H9 (cell line): ENCODE measurements at regions not wholly inside any gene's neighbourhood (a gene's known extent, or its start where the extent isn't known, plus 50 kb on each side); places are given as distances from the start of the nearest gene placed in this dataset.

ENCODE experiments used
- DNase-seq: peaks from one replicate; pipeline ENCODE4 v3.0.0-alpha.2; 2017
- H2AFZ ChIP-seq: one replicate; pipeline ENCODE4 v1.6.1; 2013; ENCODE audit warnings: mild to moderate bottlenecking, low read length, control low read depth, moderate library complexity
- H2AK5ac ChIP-seq: 2 replicates; pipeline ENCODE4 v1.6.1; 2013; ENCODE audit warnings: low read length, control low read depth, mixed read lengths; ENCODE audit not compliant: insufficient read length
- H2BK120ac ChIP-seq: one replicate; pipeline ENCODE4 v1.6.1; 2013; ENCODE audit warnings: low read depth, mild to moderate bottlenecking, low read length, control low read depth, inconsistent platforms; ENCODE audit not compliant: poor library complexity, severe bottlenecking
- H2BK12ac ChIP-seq: 2 replicates; pipeline ENCODE4 v1.6.1; 2013; ENCODE audit warnings: low read length, control low read depth, mixed read lengths, low read depth; ENCODE audit not compliant: insufficient read length
- H2BK15ac ChIP-seq: 2 replicates; pipeline ENCODE4 v1.6.1; 2013; ENCODE audit warnings: low read depth, low read length, control low read depth
- H2BK20ac ChIP-seq: one replicate; pipeline ENCODE4 v1.6.1; 2013; ENCODE audit warnings: low read depth, mild to moderate bottlenecking, low read length, control low read depth, inconsistent platforms; ENCODE audit not compliant: poor library complexity, severe bottlenecking
- H2BK5ac ChIP-seq: 2 replicates; pipeline ENCODE4 v1.6.1; 2013; ENCODE audit warnings: low read length, control low read depth, mixed read lengths; ENCODE audit not compliant: insufficient read length
- H3K14ac ChIP-seq: 2 replicates; pipeline ENCODE4 v1.6.1; 2013; ENCODE audit warnings: low read length, control low read depth; ENCODE audit not compliant: insufficient read depth
- H3K18ac ChIP-seq: 2 replicates; pipeline ENCODE4 v1.6.1; 2013; ENCODE audit warnings: low read depth, mild to moderate bottlenecking, mixed read lengths, low read length, control low read depth; ENCODE audit not compliant: insufficient read length
- H3K23ac ChIP-seq: 2 replicates; pipeline ENCODE4 v1.6.1; 2013; ENCODE audit warnings: low read length, control low read depth, mixed read lengths, low read depth; ENCODE audit not compliant: insufficient read length
- H3K23me2 ChIP-seq: 2 replicates; pipeline ENCODE4 v1.6.1; 2013; ENCODE audit warnings: low read depth, mild to moderate bottlenecking, mixed read lengths, low read length, control low read depth; ENCODE audit not compliant: insufficient read length, poor library complexity, severe bottlenecking
- H3K27ac ChIP-seq: 2 replicates; pipeline ENCODE4 v1.5.1; 2013; ENCODE audit warnings: low read length, control low read depth, mixed read lengths, low read depth; ENCODE audit not compliant: insufficient read length
- H3K27me3 ChIP-seq: 2 replicates; pipeline ENCODE4 v1.6.1; 2013; ENCODE audit warnings: low read length, control low read depth, inconsistent platforms; ENCODE audit not compliant: insufficient read depth
- H3K4ac ChIP-seq: 2 replicates; pipeline ENCODE4 v1.6.1; 2013; ENCODE audit warnings: low read depth, mild to moderate bottlenecking, control low read depth, inconsistent platforms, low read length, moderate library complexity
- H3K4me1 ChIP-seq: 2 replicates; pipeline ENCODE4 v1.6.1; 2013; ENCODE audit warnings: low read length, control low read depth, inconsistent platforms; ENCODE audit not compliant: insufficient read depth
- H3K4me2 ChIP-seq: 2 replicates; pipeline ENCODE4 v1.6.1; 2013; ENCODE audit warnings: low read length, control low read depth, mixed read lengths; ENCODE audit not compliant: insufficient read length, insufficient read depth
- H3K56ac ChIP-seq: 2 replicates; pipeline ENCODE4 v1.6.1; 2013; ENCODE audit warnings: low read depth, mild to moderate bottlenecking, mixed read lengths, low read length, control low read depth; ENCODE audit not compliant: insufficient read length
- H3K79me1 ChIP-seq: 2 replicates; pipeline ENCODE4 v1.6.1; 2013; ENCODE audit warnings: low read depth, mild to moderate bottlenecking, moderate library complexity, low read length, control low read depth, inconsistent platforms; ENCODE audit not compliant: insufficient read depth, poor library complexity, severe bottlenecking
- H3K79me2 ChIP-seq: 2 replicates; pipeline ENCODE4 v1.6.1; 2013; ENCODE audit warnings: low read length, control low read depth, inconsistent platforms; ENCODE audit not compliant: insufficient read depth
- H3K9ac ChIP-seq: 2 replicates; pipeline ENCODE4 v1.6.1; 2013; ENCODE audit warnings: low read length, control low read depth, mixed read lengths; ENCODE audit not compliant: insufficient read length; ENCODE audit errors: extremely low read depth
- H3K9me3 ChIP-seq: one replicate; pipeline ENCODE4 v1.6.1; 2013; ENCODE audit warnings: low read depth, low read length, inconsistent platforms; ENCODE audit not compliant: control insufficient read depth
- H3T11ph ChIP-seq: one replicate; pipeline ENCODE4 v1.6.1; 2013; ENCODE audit warnings: mild to moderate bottlenecking, low read length, control low read depth, inconsistent platforms
- H4K20me1 ChIP-seq: one replicate; pipeline ENCODE4 v1.6.1; 2013; ENCODE audit not compliant: control insufficient read depth, insufficient read length, insufficient read depth
- H4K5ac ChIP-seq: 2 replicates; pipeline ENCODE4 v1.6.1; 2013; ENCODE audit warnings: low read depth, mild to moderate bottlenecking, mixed read lengths, low read length, control low read depth; ENCODE audit not compliant: insufficient read length
- H4K8ac ChIP-seq: replicated peaks from 2 replicates; pipeline ENCODE4 v1.6.1; 2013; ENCODE audit warnings: low read length, control low read depth, mixed read lengths, low read depth; ENCODE audit not compliant: insufficient read length
- H4K91ac ChIP-seq: 2 replicates; pipeline ENCODE4 v1.6.1; 2013; ENCODE audit warnings: low read depth, mild to moderate bottlenecking, moderate library complexity, mixed read lengths, low read length, control low read depth; ENCODE audit not compliant: insufficient read length
- H3K27ac Mint-ChIP-seq, 3 experiments: 2 replicates in 2 of 3; 3 replicates in 1 of 3; pipeline ENCODE4 v1.8.0; 2020 to 2021; ENCODE audit warnings: mixed read lengths in 3 of 3, mild to moderate bottlenecking in 1 of 3, moderate library complexity in 1 of 3
- H3K27me3 Mint-ChIP-seq: 2 replicates; pipeline ENCODE4 v1.8.0; 2021; ENCODE audit warnings: low read depth, mild to moderate bottlenecking, moderate library complexity, mixed read lengths
- H3K36me3 Mint-ChIP-seq, 3 experiments: 2 replicates in 2 of 3; 3 replicates in 1 of 3; pipeline ENCODE4 v1.8.0; 2020 to 2021; ENCODE audit warnings: low read depth in 3 of 3, mixed read lengths in 3 of 3; ENCODE audit not compliant: insufficient read depth in 1 of 3
- H3K4me1 Mint-ChIP-seq, 2 experiments: 2 replicates each; pipeline ENCODE4 v1.8.0; 2020; ENCODE audit warnings: mixed read lengths in 2 of 2
- H3K4me3 Mint-ChIP-seq, 2 experiments: 2 replicates in 1 of 2; 3 replicates in 1 of 2; pipeline ENCODE4 v1.8.0; 2020 to 2021; ENCODE audit warnings: mild to moderate bottlenecking in 2 of 2, mixed read lengths in 2 of 2, moderate library complexity in 1 of 2
- H3K9me3 Mint-ChIP-seq, 2 experiments: 2 replicates in 1 of 2; 3 replicates in 1 of 2; pipeline ENCODE4 v1.8.0; 2020; ENCODE audit warnings: mild to moderate bottlenecking in 2 of 2, mixed read lengths in 2 of 2, moderate library complexity in 1 of 2
- CTCF ChIP-seq: fragments of 200-600 bp; sonication (generic); conservative IDR thresholded peaks from 3 replicates; pipeline ENCODE4 v1.8.0; 2021; ENCODE audit warnings: antibody characterized with exemption, mild to moderate bottlenecking

GRCh38 chr3:96072226-96072625 is 742.2 kb upstream of the EPHA6 start:
- Histone ChIP-seq H2BK15ac (no peak overlapping the region), H2AK5ac (no peak overlapping the region), H3K27me3 (no peaks in the 10 kb centered on the region), H4K20me1 (no peaks in the 10 kb centered on the region), H3K9me3 (no peaks in the 10 kb centered on the region), H2BK5ac (no peak overlapping the region), H4K91ac (no peak overlapping the region), H3K4ac (no peak overlapping the region), H2BK20ac (no peak overlapping the region), H2AFZ (no peak overlapping the region), H3K4me1 (no peaks in the 10 kb centered on the region), H3K18ac (no peak overlapping the region), H3K23ac (no peak overlapping the region), H4K5ac (no peak overlapping the region), H3K9ac (no peak overlapping the region), H3K79me1 (no peaks in the 10 kb centered on the region), H3T11ph (no peak overlapping the region), H3K56ac (no peak overlapping the region), H3K23me2 (no peaks in the 10 kb centered on the region), H2BK12ac (no peak overlapping the region), H3K14ac (no peak overlapping the region), H3K79me2 (no peaks in the 10 kb centered on the region), H2BK120ac (no peak overlapping the region), H4K8ac (no peak overlapping the region), H3K27ac (no peak overlapping the region), H3K4me2 (no peak overlapping the region)
- Mint-ChIP-seq H3K27ac (no peak overlapping the region; a peak in 1 of 7 replicates), H3K9me3 (no peaks in the 10 kb centered on the region; a peak in 1 of 5 replicates), H3K27me3 (no peaks in the 10 kb centered on the region), H3K4me3 (no peak overlapping the region), H3K4me1 (no peaks in the 10 kb centered on the region; a peak in 1 of 4 replicates), H3K36me3 (peaks cover 0 to 1% (median 0%) of the 10 kb centered on the region in 3 experiments; a peak in 2 of 7 replicates)
- TF ChIP-seq CTCF, result no peak
- no peak for DNase-seq
